ENCODE measurements at regions not wholly inside any gene's neighbourhood (a gene's known extent, or its start where the extent isn't known, plus 50 kb on each side); places are given as distances from the start of the nearest gene placed in this dataset.

DNA sequence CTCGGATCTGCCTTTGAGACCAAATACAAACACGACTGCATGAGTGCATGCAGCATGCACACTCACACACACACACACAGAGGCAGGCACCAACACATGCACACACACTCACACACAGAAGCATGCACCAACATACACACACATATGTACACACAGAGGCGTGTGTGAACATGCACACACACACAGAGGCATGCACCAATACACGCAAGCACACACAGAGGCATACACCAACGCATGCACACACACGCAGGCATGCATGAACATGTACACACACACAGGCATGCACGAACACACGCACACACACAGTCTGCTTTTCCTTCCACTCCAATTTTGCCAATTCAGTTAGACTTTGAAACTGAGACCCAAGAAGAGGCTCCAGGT is 67.3 kb upstream of the COL13A1 start:
- TF ChIP-seq, protein P1, sequence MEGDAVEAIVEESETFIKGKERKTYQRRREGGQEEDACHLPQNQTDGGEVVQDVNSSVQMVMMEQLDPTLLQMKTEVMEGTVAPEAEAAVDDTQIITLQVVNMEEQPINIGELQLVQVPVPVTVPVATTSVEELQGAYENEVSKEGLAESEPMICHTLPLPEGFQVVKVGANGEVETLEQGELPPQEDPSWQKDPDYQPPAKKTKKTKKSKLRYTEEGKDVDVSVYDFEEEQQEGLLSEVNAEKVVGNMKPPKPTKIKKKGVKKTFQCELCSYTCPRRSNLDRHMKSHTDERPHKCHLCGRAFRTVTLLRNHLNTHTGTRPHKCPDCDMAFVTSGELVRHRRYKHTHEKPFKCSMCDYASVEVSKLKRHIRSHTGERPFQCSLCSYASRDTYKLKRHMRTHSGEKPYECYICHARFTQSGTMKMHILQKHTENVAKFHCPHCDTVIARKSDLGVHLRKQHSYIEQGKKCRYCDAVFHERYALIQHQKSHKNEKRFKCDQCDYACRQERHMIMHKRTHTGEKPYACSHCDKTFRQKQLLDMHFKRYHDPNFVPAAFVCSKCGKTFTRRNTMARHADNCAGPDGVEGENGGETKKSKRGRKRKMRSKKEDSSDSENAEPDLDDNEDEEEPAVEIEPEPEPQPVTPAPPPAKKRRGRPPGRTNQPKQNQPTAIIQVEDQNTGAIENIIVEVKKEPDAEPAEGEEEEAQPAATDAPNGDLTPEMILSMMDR (IDR thresholded peaks at IDR 0.05): no peak
- no peak for TF ChIP-seq EP300 (IDR thresholded peaks at IDR 0.05)
- TF ChIP-seq POLR2A (IDR thresholded peaks at IDR 0.05): no peak
